Stimulated activated CD4-positive, alpha-beta T cell treated with anti-CD3 and anti-CD28 coated beads, TNF-alpha, amount 100 ng/mL, for 24 hours (primary cell): ENCODE measurements at regions not wholly inside any gene's neighbourhood (a gene's known extent, or its start where the extent isn't known, plus 50 kb on each side); places are given as distances from the start of the nearest gene placed in this dataset.
"Not testable (repeated sequence)": the region's sequence is repeated elsewhere in the genome, so short reads cannot be mapped to it uniquely, and the experiment has no call there.

ENCODE experiments used
- DNase-seq, 3 experiments: peaks; one replicate each; pipeline ENCODE4 v3.0.0-alpha.2; 2020; ENCODE audit warnings: low read depth in 3 of 3

DNA sequence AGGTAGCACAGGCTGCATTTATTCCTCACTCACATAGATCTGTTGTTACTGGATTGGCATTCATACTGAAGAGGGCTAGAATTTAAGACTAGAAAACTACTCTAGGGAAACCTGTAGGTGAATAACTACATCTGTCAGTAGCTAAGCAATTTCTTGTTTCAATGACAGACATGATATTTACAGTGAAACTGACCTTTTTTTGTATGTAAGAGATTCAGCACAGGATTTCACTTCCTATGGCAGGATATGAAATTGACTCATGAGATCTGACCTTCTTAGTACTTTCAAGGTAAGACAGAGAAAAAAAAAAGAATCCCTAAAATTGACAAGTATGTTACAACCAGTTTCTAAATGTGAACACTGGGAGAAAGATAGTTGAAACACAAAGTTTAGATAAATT is 189.8 kb upstream of the SLC16A7 start:
- no peak for DNase-seq

DNA sequence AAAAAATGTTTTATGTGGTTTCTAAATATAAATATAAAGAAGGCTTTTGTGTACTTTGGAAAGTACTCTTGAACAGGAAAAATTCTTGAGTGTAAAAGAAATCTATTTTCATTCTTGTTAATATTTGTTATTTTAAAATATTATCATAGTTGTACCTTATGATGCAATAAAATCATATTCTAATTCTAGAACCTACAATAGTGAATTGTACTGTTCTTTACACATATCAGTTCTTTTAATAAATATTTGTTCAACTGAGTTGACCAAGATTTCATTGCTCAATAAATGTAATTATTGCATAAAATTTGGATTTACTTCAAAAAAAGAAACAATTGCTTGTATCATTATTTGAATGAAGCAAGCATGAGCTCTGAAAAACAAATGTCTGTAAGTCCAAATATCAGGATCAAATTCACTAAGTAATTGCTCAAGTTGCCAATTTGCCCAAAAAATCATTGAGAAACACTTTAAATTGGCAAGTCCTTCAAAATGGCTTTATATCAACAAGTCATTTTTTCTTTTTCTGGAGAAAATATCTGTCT is 191.6 kb upstream of the SLC16A7 start:
- no peak for DNase-seq

DNA sequence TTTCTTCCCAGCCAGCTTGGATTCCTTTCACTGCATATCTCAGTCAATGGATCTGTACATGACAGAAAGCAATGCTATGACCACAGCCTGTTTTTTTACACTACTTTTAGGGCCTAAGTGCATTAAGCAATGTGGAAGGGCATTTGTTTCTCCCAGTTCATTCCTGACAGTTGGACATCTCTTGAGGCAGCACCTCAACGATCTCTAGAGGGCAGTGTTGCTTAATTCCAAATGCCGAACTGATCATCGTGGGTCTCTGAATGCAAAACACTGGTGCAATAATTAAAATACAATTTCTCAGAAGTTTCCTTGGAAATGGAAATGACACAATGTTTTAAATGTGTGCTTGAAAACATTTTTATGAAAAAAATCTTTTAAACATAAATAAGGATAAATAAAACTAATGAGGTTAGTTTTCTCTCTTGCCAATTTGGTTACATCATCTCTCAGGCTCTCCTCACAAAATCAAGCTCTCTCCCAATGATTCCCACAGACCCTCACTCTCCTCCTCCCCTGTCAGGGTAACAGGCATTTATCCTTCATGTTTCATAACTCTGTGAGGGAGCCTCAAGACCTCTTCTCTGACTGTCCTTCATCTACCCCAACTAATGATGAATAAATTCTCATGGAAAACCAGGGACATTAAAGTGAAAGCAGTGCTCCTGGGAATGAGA is 192.4 kb upstream of the SLC16A7 start:
- peak in 2 of 3 experiments; percentile 5 to 21 for DNase-seq

DNA sequence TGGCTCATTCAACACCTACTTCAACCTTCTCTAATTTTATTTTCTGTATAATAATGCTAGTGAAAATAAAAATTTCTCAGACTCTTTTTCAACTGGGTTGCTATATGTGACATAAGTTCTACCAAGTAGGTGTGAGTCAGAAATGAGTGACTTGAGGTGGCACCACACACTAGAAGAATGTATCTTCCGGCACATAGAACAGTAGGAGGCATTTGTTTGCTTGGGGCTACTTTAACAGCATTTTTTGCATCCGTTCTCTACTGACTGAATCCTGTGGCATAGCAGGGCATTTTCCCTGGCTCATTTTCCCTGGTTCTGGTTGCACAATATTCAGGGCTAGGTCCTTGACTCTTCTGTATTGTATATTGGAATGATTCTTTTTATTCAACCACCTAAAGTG is 194.0 kb upstream of the SLC16A7 start:
- DNase-seq, result no peak

DNA sequence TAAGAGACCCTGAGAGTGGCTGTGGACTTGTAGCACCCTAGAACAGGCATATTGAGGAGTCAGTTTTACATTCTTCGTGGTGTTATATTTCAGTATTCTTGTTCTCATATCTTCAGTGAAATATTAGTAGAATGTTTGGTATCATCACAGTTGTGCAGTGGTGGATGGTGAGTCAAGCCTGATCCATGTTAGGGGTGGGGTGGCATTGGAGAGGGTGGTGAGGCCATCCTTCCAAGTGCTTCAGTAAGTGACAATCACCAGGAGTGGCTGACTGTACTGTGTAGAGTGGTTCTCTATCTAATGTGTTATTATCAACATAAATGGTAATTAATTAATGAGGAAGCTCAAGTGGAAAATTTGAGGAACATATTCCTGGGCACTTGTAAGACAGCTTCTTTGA is 197.7 kb upstream of the SLC16A7 start:
- DNase-seq, result no peak

DNA sequence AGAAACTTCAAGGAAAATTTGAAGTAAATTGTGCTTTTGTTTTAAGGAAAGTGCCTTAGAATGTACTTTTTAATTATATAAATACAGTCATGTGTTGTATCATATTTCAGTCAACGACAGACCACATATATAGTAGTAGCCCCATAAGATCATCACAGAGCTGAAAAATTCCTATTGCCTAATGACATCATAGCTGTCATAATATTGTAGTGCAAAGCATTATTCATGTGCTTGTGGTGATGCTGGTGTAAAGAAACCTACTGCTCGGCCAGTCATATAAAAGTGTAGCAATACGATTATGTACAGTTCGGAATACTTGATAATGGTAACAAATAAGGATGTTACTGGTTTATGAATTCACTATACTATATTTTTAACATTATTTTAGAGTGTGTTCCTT is 198.9 kb upstream of the SLC16A7 start:
- DNase-seq, result no peak

DNA sequence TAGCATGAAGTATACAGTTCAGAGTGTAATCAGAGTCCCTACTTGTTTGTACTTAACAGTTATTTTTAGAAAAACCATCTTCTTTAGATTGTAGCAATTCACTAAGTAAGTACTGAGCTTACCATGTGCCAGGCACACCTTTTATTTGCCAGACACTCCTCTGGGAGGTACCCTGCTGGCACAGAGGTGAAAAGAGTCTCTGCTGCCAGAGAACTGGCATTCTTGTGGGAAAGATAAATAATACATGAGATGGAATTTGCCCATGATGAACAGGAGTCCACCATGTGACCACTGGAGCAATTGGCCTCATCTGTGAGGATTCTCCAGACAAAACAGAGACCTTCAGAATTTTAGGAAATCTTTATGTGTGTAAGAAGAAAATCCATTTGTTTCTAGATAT is 199.3 kb upstream of the SLC16A7 start:
- no peak for DNase-seq

DNA sequence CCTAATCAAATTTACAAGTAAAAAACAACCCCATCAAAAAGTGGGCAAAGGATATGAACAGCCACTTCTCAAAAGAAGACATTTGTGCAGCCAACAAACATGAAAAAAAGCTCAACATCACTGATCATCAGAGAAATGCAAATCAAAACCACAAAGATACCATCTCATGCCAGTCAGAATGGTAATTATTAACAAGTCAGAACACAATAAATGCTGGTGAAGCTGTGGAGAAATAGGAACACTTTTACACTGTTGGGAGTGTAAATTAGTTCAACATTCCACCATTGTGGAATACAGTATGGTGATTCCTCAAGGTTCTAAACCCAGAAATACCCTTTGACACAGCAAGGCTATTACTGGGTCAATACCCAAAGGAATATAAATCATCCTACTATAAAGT is 200.5 kb upstream of the SLC16A7 start:
- not testable (repeated sequence) for DNase-seq

DNA sequence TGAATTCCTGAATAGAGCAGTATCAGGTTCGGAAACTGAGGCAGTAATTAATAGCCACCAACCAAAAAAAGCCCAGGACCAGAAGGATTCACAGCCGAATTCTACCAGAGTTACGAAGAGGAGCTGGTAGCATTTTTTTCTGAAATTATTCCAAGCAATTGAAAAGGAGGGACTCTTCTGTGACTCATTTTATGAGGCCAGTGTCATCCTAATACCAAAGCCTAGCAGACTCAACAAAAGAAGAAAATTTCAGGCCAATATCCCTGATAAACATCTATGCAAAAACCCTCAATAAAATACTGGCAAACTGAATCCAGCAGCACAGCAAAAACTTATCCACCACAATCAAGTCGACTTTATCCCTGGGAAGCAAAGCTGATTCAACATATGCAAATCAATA is 202.3 kb upstream of the SLC16A7 start:
- no peak for DNase-seq

DNA sequence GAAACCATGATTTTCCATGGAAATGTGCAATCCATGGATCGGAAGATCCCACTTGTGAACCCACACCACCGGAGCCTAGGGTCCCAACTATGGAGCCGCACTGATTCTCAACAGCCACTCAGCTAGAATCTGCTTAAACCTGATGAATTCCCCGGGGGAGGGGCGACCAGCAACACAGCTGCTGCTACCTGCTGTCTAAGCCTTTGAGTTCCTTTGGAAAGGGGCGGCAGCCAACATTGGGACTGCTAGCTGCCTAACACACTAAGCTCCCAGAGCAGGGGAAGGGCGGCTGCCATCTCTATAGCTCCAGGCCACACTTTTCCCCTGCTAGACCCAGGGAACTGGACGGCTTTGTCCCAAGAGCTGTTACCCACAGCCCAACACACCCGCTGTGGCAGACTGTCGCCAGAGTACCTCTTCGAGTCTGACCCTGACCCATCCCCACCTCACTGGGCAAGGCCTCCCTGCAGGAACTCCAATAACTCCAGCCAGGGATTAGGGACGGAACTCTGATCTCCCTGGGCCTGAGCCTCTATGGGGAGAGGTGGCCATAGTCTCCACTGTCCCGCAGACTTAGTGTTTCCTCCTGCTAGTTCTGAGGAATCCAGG is 205.8 kb upstream of the SLC16A7 start:
- DNase-seq, result no peak

DNA sequence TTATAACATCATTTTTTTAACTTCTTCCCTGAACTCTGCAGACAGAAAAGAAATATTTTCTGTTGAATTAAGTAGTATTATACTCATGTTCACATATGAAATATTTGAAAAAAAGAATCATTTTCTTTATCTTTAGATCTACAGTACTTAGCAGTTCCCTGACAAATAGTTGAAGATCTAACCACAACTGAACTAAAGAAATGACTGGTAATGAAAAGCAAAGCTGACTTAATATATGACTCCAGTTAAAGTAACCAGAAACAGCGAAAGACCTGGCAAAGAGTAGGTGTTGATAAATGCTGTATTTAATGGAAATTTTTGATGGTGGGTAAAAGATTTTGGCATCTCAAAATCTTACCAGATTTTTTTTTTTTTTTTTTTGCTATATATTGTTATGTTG is 207.1 kb upstream of the SLC16A7 start:
- DNase-seq, result no peak

DNA sequence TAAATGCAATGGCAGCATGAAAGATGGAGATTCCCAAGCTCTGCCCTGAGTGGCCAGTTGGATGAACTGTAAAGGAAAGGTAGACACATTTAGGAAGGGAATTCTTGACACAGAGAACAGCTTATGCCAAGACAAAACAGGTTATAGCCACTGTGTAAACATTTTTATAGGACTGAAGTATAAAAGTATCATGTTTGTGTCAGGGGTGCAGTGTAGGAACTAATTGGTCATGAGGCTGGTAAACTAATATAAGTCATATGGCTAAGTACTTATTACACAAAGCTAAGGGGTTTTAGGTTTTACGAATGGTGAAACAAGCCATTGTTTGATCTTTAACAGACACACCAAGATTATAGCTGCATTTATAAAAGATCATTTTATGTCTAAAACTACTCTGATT is 207.7 kb upstream of the SLC16A7 start:
- DNase-seq, result no peak

DNA sequence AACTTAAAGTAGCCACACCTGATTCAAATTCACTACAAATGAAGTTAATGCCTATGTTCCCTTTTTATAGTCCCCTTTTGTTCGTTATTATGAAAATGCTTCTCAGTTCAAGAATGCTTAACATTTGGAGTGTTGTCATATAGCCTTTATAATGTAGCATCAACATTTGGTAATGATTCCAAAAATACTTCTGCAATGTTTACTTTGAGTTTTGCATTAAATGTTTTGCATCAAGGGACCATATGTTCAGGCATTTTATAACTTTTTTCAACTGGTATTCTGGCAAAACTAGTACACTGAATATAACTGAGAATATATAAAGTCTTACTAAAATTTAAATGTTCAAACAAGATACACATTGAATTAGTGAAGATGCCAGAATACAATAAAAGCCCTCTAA is 209.6 kb upstream of the SLC16A7 start:
- no peak for DNase-seq

DNA sequence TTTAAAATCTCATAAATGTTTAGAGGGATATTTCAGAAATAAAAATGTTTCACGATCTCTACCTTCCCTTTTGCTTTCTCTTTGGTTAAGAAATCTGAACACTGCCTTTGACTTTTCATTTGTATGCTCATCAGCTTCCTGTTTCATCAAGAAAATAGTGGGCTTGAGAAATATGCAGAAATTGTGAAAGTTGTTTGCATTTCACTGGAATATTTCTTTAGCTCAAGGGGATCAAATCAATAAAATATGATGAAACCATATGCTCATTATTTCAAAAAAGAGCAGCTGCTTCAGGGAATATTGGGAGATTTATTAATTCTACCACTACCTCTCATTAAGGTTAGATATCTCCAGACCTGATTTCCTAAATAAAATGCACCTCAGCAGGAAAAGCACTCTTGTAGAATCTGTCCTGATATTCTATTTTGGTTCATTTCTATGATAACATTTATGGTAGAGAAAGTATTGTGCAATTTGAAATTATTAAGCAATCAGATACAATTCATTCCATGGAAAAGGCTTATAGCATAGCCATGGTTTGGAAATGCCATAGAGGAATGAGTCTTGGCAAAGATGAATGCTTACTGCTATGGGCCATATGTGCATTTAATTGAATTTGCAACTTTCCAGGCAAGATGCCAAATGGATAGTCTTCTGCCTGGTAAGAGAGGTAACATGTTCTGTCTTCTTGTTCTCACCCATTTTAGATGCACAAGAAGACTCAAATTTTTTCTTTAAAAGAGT is 212.6 kb upstream of the SLC16A7 start:
- no peak for DNase-seq

DNA sequence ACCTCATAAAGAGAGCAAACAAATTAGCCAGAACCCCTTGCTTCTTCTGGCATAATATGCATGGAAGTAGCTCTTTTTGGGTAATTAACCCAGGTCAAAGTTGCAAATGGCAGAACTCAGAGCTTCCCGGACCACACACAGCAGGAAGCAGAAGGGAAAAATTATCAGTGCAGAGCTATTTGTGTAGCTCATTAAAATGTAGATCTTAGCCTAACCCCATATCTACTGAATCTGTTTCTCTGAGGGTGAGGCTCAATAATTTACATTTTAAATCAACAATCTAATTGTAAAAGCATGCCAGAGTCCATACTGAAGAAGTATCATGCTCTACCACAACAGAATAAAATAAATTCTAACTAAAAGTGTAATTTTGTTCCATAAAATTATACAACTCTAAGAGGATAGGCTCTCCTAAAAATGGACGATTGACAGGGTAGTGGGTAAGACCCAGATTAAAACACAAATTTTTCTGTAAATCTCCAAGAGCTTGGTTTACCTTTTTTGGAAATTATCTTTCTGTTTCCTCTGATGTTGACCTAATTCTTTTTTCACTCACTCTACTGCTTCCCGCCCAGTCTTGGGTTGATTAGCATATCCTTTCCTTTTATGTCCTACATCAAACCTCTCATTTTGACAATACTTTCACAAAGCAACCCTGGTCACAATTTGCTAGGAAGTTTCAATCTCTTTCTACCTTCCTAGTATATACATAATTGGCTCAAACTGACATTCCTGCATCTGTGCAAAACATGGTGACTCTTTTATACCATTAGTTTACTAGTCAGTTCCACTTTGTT is 213.3 kb upstream of the SLC16A7 start:
- no peak for DNase-seq

DNA sequence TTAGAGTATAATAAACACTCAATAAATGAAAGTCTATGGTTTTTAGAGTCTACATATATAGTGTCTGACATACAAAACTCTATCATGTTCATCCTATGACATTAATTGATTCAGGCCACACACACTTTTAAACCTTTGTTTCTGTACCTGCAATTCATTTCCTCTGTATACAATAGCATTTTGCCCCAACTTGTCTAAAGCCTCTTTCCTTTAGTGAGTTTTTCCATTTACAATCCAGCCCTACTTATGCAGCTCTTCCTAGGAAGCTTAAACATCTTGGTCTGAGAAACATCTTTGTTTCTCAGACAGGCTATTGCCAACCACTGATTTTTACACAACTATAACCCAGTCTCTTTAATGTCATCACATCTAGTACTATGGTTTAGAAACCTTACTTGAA is 214.7 kb upstream of the SLC16A7 start:
- DNase-seq, result no peak

DNA sequence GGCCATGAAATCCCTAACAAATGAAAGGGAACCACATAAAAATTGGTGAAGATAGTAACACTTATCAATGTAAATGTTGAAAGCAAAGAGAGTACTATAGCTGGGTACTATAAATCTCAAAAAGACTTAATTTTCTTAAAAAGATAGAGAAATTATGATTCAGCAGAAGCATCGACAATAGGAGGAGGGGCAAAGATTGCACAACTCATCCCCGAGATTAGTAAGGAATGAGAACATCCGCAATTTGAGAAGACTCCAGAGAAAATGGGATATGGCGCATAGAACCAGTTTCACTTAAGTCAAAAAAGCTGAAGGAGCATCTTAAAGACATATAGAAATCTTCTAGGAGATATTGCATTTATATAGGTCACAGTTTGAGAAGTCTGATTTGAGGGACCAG is 220.2 kb upstream of the SLC16A7 start:
- DNase-seq, result no peak

DNA sequence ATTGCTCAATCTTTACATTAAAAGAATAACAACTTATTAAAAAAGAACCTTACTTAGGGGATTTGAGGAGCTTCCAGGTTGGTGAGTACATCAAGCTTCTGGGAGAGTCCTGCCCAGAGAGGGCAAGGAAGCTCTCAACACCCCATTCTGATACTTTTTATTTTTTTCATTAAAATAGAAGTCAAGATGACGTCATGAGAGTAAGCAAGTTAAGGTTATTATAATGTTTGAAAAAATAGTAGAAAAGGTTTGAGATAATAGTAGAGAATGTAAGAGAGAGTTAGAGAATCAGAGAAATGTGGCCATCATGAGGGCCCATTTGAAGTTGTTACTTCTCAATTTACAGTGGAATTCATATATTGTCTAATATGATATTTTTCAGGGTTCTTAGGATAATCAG is 221.0 kb upstream of the SLC16A7 start:
- DNase-seq, result no peak

DNA sequence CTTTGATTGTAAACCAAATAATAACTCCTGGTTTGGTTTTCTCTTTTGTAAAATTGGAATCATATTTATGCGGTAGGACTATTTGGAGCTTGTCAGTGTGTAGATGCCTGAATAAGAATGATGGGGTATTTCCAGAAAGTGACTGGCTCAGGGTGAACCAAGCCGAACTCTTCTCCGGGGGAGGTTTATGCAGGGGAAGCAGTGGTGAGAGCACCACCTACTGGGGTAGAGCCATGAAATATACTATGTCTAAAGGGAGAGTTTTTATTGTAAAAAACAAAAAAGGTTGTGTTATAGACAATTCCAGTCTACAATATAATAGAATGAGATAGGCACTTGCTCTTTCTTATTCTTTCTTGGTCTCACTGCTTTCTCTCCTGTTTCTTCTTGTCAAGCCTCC is 222.9 kb upstream of the SLC16A7 start:
- no peak for DNase-seq

DNA sequence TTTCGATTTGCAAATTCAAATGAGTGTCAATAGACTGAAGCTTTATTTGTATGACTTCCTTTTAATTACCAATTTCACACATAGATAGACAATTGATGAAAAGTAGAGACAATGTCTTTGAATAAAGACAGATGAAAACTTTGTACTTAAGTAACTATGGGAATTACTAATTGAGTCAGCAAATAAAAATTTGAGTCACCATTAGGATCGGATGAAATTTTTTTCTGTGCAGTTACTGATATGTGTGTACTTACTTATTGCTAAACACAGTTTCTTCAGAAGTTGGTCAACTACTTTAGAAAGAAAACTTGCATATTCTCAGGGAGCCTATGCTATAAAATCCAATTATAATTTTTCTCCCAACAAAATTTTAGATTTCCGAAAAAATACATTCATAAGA is 224.9 kb upstream of the SLC16A7 start:
- no peak for DNase-seq

DNA sequence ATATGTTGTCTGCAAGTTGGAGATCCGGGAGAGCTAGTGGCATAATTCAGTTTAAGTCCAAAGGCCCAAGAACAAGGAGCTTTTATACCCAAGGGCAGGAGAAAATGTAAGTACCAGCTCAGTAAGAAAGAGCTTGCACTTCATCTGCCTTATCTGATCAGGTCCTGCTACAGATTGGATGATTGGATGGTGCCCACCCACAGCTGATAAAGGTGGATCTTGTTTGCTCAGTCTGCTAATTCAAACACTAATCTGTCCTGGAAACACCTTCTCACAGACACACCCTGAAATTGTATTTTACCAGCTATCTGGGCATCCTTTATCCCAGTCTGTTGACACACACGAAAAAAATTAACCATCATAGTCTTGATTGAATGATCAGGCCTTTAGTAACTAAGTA is 230.7 kb upstream of the SLC16A7 start:
- no peak for DNase-seq

DNA sequence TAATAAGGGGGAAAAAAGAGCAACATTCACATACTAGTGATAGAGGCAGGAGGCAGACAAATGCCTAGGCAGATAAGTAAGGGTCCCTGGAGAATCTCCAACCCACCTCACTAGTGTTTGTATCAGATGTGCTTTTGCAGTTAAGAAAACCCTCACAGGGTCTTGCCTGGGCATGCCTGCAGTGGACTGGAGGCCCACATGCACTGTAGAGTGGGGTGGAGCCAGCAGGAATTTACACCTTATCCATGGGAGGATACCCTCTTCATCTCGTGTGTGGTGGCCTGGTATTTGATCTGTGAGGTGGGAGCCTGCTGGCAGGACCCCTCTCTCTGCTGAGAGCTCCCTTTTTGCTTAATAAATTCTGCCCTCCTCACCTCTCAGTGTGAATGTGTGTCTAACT is 238.0 kb upstream of the SLC16A7 start:
- no peak for DNase-seq
